ENCODE measurements at regions not wholly inside any gene's neighbourhood (a gene's known extent, or its start where the extent isn't known, plus 50 kb on each side); places are given as distances from the start of the nearest gene placed in this dataset.

DNA sequence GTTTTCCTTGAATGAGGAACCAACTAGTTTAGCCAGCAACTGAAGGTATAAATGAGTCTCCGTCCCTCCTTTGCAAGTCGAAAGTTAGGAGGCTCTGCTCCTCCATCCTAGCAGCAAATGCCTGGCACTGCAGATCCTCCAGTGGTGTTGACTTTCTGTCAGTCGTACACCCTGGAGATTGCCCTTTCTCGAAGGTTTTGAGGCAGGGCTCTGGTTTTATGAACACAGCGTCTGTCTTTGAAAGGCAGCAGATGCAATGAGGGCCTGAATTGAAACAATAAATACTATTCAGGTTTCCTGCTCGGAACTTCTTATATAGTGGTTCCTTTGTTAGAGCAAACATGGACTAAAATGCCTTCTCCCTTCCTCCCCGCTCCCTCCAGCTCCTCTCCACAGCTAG, 284.0 kb downstream of the TMEM38B start:
- DNase-seq (ENCODE audit: low read depth, low spot score), result no peak
- H3K9ac ChIP-seq (ENCODE audit: insufficient read length, low read depth), result no peak overlapping the region
- H3K4me3 ChIP-seq (ENCODE audit: insufficient read length, low read depth), result no peak overlapping the region
- no peaks in the 10 kb centered on the region for H3K4me1 ChIP-seq (ENCODE audit: insufficient read depth, insufficient read length)
- TF ChIP-seq YY1 (IDR thresholded peaks at IDR 0.05; ENCODE audit: insufficient read depth, insufficient read length) (no peak), SUZ12 (IDR thresholded peaks at IDR 0.05; ENCODE audit: extremely low read depth, insufficient read depth, insufficient read length) (no peak), ZNF274 (IDR thresholded peaks at IDR 0.05; ENCODE audit: low read depth, low read length) (no peak)
- H3K36me3 ChIP-seq (ENCODE audit: insufficient read depth, insufficient read length, low read length), result no peaks in the 10 kb centered on the region
- no peaks in the 10 kb centered on the region for H3K9me3 ChIP-seq (ENCODE audit: insufficient read depth, low read length)
- no peaks in the 10 kb centered on the region for H3K27me3 ChIP-seq (ENCODE audit: insufficient read depth, insufficient read length)

DNA sequence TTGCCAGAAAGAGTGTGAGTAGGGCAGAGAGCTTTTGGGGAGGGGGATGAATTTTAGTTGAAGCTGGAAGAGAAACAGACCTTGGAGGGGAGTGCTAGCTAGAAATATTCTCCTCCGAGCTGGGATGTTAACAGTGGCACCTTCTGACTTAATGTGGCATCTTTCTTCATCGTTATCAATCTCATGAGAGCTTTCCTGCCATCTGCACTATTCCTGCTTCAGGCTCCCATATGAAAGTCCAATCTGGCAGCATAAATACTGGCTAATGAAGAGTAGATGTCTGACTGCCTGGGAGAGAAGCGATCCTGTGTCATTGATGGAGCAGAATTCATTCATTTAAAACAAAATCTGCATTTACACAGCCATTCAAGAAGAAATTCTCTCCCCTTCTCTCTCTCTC, 284.5 kb downstream of the TMEM38B start:
- H3K9ac ChIP-seq (ENCODE audit: insufficient read length, low read depth), result no peak overlapping the region
- H3K4me3 ChIP-seq (ENCODE audit: insufficient read length, low read depth), result no peak overlapping the region
- H3K36me3 ChIP-seq (ENCODE audit: insufficient read depth, insufficient read length, low read length), result no peaks in the 10 kb centered on the region
- no peaks in the 10 kb centered on the region for H3K27me3 ChIP-seq (ENCODE audit: insufficient read depth, insufficient read length)
- H3K9me3 ChIP-seq (ENCODE audit: insufficient read depth, low read length), result no peaks in the 10 kb centered on the region
- no peak for DNase-seq (ENCODE audit: low read depth, low spot score)
- no peak for TF ChIP-seq YY1 (IDR thresholded peaks at IDR 0.05; ENCODE audit: insufficient read depth, insufficient read length)
- TF ChIP-seq ZNF274 (IDR thresholded peaks at IDR 0.05; ENCODE audit: low read depth, low read length), result no peak
- no peak for TF ChIP-seq SUZ12 (IDR thresholded peaks at IDR 0.05; ENCODE audit: extremely low read depth, insufficient read depth, insufficient read length)
- no peaks in the 10 kb centered on the region for H3K4me1 ChIP-seq (ENCODE audit: insufficient read depth, insufficient read length)

DNA sequence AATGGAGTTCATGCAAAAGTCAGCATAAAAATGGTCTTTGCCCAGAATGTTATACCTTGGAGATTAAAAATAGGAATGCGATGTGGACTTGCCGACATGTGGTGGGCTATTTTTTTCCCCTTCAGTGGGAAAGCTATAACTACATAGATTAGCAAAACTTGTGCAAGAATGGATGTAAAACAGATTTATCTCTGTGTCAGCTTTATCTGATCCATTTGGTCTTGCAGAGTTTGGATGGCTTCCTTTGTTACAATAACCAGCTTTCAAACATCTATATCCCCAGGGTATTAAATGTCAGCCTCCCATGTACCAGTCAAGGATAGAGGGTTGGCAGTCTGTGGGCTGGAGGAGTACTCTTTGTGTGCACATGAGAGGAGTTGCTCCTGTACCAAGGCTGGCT, 284.9 kb downstream of the TMEM38B start:
- DNase-seq (ENCODE audit: low read depth, low spot score), result no peak
- no peak overlapping the region for H3K9ac ChIP-seq (ENCODE audit: insufficient read length, low read depth)
- H3K9me3 ChIP-seq (ENCODE audit: insufficient read depth, low read length), result no peaks in the 10 kb centered on the region
- H3K4me3 ChIP-seq (ENCODE audit: insufficient read length, low read depth), result no peak overlapping the region
- H3K27me3 ChIP-seq (ENCODE audit: insufficient read depth, insufficient read length), result no peaks in the 10 kb centered on the region
- H3K4me1 ChIP-seq (ENCODE audit: insufficient read depth, insufficient read length), result no peaks in the 10 kb centered on the region
- TF ChIP-seq YY1 (IDR thresholded peaks at IDR 0.05; ENCODE audit: insufficient read depth, insufficient read length) (no peak), ZNF274 (IDR thresholded peaks at IDR 0.05; ENCODE audit: low read depth, low read length) (no peak), SUZ12 (IDR thresholded peaks at IDR 0.05; ENCODE audit: extremely low read depth, insufficient read depth, insufficient read length) (no peak)
- H3K36me3 ChIP-seq (ENCODE audit: insufficient read depth, insufficient read length, low read length), result no peaks in the 10 kb centered on the region

DNA sequence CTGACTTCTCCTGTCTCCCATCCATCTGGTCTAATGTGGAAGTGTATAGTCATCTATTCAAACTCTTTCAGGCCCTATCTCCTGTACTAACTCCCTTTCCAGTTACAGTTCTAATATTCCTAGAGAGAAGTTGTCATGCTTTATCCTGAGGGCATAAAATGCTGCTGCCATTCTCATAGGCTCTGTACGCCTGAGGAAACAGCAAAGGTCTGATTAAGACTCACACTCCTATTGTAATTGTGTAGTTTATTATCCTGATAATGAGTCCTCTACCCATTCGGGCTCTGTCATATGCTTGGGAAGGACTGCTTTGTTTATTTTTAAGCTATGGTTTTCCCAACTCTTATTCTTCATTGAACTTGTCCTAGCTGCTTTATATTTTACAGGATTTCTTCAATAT, 290.4 kb downstream of the TMEM38B start:
- TF ChIP-seq YY1 (IDR thresholded peaks at IDR 0.05; ENCODE audit: insufficient read depth, insufficient read length), result no peak
- TF ChIP-seq SUZ12 (IDR thresholded peaks at IDR 0.05; ENCODE audit: extremely low read depth, insufficient read depth, insufficient read length), result no peak
- TF ChIP-seq ZNF274 (IDR thresholded peaks at IDR 0.05; ENCODE audit: low read depth, low read length), result no peak
- no peaks in the 10 kb centered on the region for H3K36me3 ChIP-seq (ENCODE audit: insufficient read depth, insufficient read length, low read length)
- no peak for DNase-seq (ENCODE audit: low read depth, low spot score)
- no peaks in the 10 kb centered on the region for H3K9me3 ChIP-seq (ENCODE audit: insufficient read depth, low read length)
- no peak overlapping the region for H3K9ac ChIP-seq (ENCODE audit: insufficient read length, low read depth)
- H3K4me3 ChIP-seq (ENCODE audit: insufficient read length, low read depth), result no peak overlapping the region
- no peaks in the 10 kb centered on the region for H3K27me3 ChIP-seq (ENCODE audit: insufficient read depth, insufficient read length)
- no peaks in the 10 kb centered on the region for H3K4me1 ChIP-seq (ENCODE audit: insufficient read depth, insufficient read length)

DNA sequence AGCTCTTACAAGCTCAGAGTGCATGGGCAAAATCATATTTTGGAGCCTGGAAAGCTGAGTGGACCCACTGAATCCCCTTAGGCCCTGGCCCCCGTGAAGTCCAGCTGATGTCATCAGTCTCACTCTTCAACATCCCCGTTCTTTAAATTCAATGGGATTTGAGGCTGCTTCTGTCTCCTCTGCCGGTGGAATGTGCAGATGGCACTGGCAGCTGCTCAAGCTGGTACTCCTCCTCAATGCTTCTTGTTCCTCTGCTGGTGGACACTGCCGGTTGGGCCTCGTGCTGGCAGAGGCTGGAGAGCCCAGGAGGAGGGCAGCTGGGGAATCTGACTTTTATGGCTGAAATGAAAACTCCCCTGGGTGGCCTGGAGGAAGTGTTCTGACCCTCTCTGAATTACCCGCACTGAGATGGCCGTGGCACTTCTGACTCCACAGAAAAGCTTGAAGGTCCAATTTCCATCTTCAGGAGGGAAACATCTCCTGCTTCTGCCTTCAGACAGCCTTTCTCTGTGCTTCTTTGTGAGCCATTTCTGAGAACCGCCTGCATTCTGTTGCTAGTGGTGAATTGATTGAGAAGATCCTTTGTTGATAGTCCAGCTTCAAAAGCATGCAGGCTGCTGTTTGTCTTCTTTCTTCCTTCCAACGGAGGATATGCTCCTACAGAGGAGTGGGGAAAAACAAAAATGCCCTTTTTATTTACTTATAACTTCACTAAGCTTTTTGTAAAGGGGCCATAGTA, 298.9 kb downstream of the TMEM38B start:
- no peak overlapping the region for H3K4me3 ChIP-seq (ENCODE audit: insufficient read length, low read depth)
- TF ChIP-seq YY1 (IDR thresholded peaks at IDR 0.05; ENCODE audit: insufficient read depth, insufficient read length) (no peak), SUZ12 (IDR thresholded peaks at IDR 0.05; ENCODE audit: extremely low read depth, insufficient read depth, insufficient read length) (no peak), ZNF274 (IDR thresholded peaks at IDR 0.05; ENCODE audit: low read depth, low read length) (no peak)
- no peaks in the 10 kb centered on the region for H3K36me3 ChIP-seq (ENCODE audit: insufficient read depth, insufficient read length, low read length)

DNA sequence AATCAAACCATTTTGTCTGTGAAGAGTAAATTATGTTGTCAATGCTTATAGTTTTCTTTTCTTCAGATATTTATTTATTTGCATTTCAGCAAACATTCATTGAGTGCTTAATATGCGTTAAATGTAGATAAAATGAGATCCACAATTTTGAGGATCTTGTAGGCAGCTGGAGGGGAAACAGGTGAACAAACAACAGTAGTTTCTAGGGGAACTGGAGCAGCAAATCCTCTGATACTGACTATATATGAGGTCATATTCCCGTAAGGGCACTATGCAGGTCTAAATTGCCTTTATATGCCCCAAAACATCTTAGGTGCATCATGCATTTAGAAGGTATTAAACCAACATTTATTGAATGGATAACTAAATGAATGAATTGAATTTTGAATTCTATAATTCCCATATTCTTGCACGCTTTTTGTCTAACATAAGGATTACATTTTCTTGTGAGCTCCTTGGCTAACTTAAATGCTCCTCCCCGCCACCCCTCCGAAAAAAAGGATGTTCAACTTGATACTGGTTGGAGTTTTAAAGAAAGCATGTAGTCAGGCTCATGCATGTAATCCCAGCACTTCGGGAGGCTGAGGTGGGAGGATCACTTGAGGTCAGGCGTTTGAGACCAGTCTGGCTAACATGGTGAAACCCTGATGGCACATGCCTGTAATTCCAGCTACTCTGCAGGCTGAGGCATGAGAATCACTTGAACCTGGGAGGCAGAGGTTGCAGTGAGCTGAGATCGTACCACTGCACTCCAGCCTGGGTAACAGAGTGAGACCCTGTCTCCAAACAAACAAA, 299.8 kb downstream of the TMEM38B start:
- Histone ChIP-seq H3K4me3 (ENCODE audit: insufficient read length, low read depth) (no peak overlapping the region), H3K9me3 (ENCODE audit: insufficient read depth, low read length) (peaks cover 13% of the 10 kb centered on the region; the same call in 1 of the 2 replicates), H3K4me1 (ENCODE audit: insufficient read depth, insufficient read length) (peaks cover 3% of the 10 kb centered on the region), H3K9ac (ENCODE audit: insufficient read length, low read depth) (no peak overlapping the region), H3K27me3 (ENCODE audit: insufficient read depth, insufficient read length) (no peaks in the 10 kb centered on the region), H3K36me3 (ENCODE audit: insufficient read depth, insufficient read length, low read length) (no peaks in the 10 kb centered on the region)
- TF ChIP-seq YY1 (IDR thresholded peaks at IDR 0.05; ENCODE audit: insufficient read depth, insufficient read length) (no peak), SUZ12 (IDR thresholded peaks at IDR 0.05; ENCODE audit: extremely low read depth, insufficient read depth, insufficient read length) (no peak), ZNF274 (IDR thresholded peaks at IDR 0.05; ENCODE audit: low read depth, low read length) (no peak)
- no peak for DNase-seq (ENCODE audit: low read depth, low spot score)

More for the DNA sequence above, 298.9 kb downstream of the TMEM38B start:
- peaks cover 13% of the 10 kb centered on the region; the same call in 1 of the 2 replicates for H3K9me3 ChIP-seq (ENCODE audit: insufficient read depth, low read length)
- H3K4me1 ChIP-seq (ENCODE audit: insufficient read depth, insufficient read length), result peaks cover 3% of the 10 kb centered on the region
- no peaks in the 10 kb centered on the region for H3K27me3 ChIP-seq (ENCODE audit: insufficient read depth, insufficient read length)
- DNase-seq (ENCODE audit: low read depth, low spot score), result no peak
- no peak overlapping the region for H3K9ac ChIP-seq (ENCODE audit: insufficient read length, low read depth)

DNA sequence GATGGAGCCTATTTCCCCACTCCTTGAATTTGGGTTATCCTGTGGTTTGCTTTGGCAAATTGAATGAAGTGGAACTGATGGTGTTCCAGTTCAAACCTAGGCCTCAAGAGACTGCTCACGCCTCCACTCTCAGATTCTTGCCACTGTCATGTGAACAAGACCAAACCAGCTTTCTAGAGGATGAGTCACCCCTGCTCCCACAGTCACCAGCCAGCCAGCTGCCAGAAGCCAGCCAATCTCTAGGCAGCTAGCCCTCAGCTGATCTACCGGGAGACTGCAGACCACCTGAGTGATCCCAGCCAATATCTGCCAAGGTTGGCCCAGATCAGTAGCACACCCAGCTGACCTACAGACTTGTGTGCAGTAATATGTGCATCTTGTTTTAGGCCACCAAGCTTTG, 300.6 kb downstream of the TMEM38B start:
- Histone ChIP-seq H3K36me3 (ENCODE audit: insufficient read depth, insufficient read length, low read length) (no peaks in the 10 kb centered on the region), H3K4me1 (ENCODE audit: insufficient read depth, insufficient read length) (peaks cover 3% of the 10 kb centered on the region), H3K27me3 (ENCODE audit: insufficient read depth, insufficient read length) (no peaks in the 10 kb centered on the region), H3K9ac (ENCODE audit: insufficient read length, low read depth) (no peak overlapping the region), H3K4me3 (ENCODE audit: insufficient read length, low read depth) (no peak overlapping the region), H3K9me3 (ENCODE audit: insufficient read depth, low read length) (peaks cover 13% of the 10 kb centered on the region; the same call in 1 of the 2 replicates)
- TF ChIP-seq YY1 (IDR thresholded peaks at IDR 0.05; ENCODE audit: insufficient read depth, insufficient read length) (no peak), SUZ12 (IDR thresholded peaks at IDR 0.05; ENCODE audit: extremely low read depth, insufficient read depth, insufficient read length) (no peak), ZNF274 (IDR thresholded peaks at IDR 0.05; ENCODE audit: low read depth, low read length) (no peak)
- no peak for DNase-seq (ENCODE audit: low read depth, low spot score)
